GM23338 (cell line): ENCODE measurements at regions not wholly inside any gene's neighbourhood (a gene's known extent, or its start where the extent isn't known, plus 50 kb on each side); places are given as distances from the start of the nearest gene placed in this dataset.

Source experiments
- ATAC-seq: fragments of 200-7000 bp; cut with Tn5 transposase; 3 replicates; pipeline ENCODE4 v1.9.1; 2020
- DNase-seq: peaks from one replicate; pipeline ENCODE4 v3.0.0-alpha.2; 2015; ENCODE audit warnings: low spot score
- H2AFZ ChIP-seq: fragments of 200-600 bp; sonication (generic); 2 replicates; pipeline ENCODE4 v1.8.0; 2016; ENCODE audit warnings: antibody characterized with exemption, mild to moderate bottlenecking, moderate library complexity
- H3F3A ChIP-seq: fragments of 200-600 bp; sonication (generic); replicated peaks from 2 replicates; pipeline ENCODE4 v1.8.0; 2017; ENCODE audit warnings: antibody characterized with exemption, mixed run types, low read depth
- H3K27ac ChIP-seq: fragments of 200-600 bp; sonication (generic); 2 replicates; pipeline ENCODE4 v1.6.1; 2016; ENCODE audit warnings: low read depth
- H3K27me3 ChIP-seq: fragments of 200-600 bp; sonication (generic); 2 replicates; pipeline ENCODE4 v1.8.0; 2016; ENCODE audit warnings: mild to moderate bottlenecking, mixed run types, moderate library complexity; ENCODE audit not compliant: insufficient read depth
- H3K36me3 ChIP-seq: fragments of 200-600 bp; sonication (generic); 2 replicates; pipeline ENCODE4 v1.8.0; 2016; ENCODE audit warnings: mild to moderate bottlenecking; ENCODE audit not compliant: insufficient read depth
- H3K4me1 ChIP-seq: fragments of 200-600 bp; sonication (generic); 2 replicates; pipeline ENCODE4 v1.8.0; 2016; ENCODE audit warnings: mild to moderate bottlenecking, moderate library complexity; ENCODE audit not compliant: insufficient read depth
- H3K4me2 ChIP-seq: fragments of 200-600 bp; sonication (generic); 2 replicates; pipeline ENCODE4 v1.7.1; 2017; ENCODE audit warnings: mixed run types
- H3K4me3 ChIP-seq: fragments of 200-600 bp; sonication (generic); 2 replicates; pipeline ENCODE4 v1.6.1; 2016; ENCODE audit warnings: mixed run types
- H3K79me2 ChIP-seq: fragments of 200-600 bp; sonication (generic); replicated peaks from 2 replicates; pipeline ENCODE4 v1.8.0; 2017; ENCODE audit warnings: mild to moderate bottlenecking; ENCODE audit not compliant: insufficient read depth
- H3K9me2 ChIP-seq: fragments of 200-600 bp; sonication (generic); 2 replicates; pipeline ENCODE4 v1.8.0; 2017; ENCODE audit not compliant: insufficient read depth
- H4K20me1 ChIP-seq: fragments of 200-600 bp; sonication (generic); replicated peaks from 2 replicates; pipeline ENCODE4 v1.8.0; 2017; ENCODE audit warnings: mild to moderate bottlenecking; ENCODE audit not compliant: insufficient read depth
- H3K27ac Mint-ChIP-seq: 2 replicates; pipeline ENCODE4 v1.8.0; 2020; ENCODE audit warnings: inconsistent platforms, mild to moderate bottlenecking, moderate library complexity, mixed read lengths
- H3K27me3 Mint-ChIP-seq: 3 replicates; pipeline ENCODE4 v1.8.0; 2022; ENCODE audit warnings: low read depth, mild to moderate bottlenecking, moderate library complexity, mixed read lengths, inconsistent platforms; ENCODE audit not compliant: insufficient read depth, poor library complexity
- H3K36me3 Mint-ChIP-seq: 3 replicates; pipeline ENCODE4 v1.8.0; 2021; ENCODE audit warnings: low read depth, mild to moderate bottlenecking, inconsistent platforms, moderate library complexity, mixed read lengths
- H3K4me1 Mint-ChIP-seq: 3 replicates; pipeline ENCODE4 v1.8.0; 2020; ENCODE audit warnings: mild to moderate bottlenecking, inconsistent platforms, mixed read lengths
- H3K4me3 Mint-ChIP-seq: 3 replicates; pipeline ENCODE4 v1.8.0; 2021; ENCODE audit warnings: moderate library complexity, mild to moderate bottlenecking, inconsistent platforms, mixed read lengths
- H3K9me3 Mint-ChIP-seq: 3 replicates; pipeline ENCODE4 v1.8.0; 2020; ENCODE audit warnings: moderate library complexity, mild to moderate bottlenecking, inconsistent platforms, mixed read lengths
- CREB1 ChIP-seq: fragments of 250-450 bp; sonication (Bioruptor Pico); IDR thresholded peaks from 2 replicates; pipeline ENCODE4 v1.5.0; 2020; ENCODE audit warnings: low read depth, mild to moderate bottlenecking, moderate library complexity
- EZH2 ChIP-seq: fragments of 200-600 bp; sonication (generic); IDR thresholded peaks from one replicate; pipeline ENCODE4 v1.8.0; 2017; ENCODE audit warnings: antibody characterized with exemption, mild to moderate bottlenecking, low read depth; ENCODE audit not compliant: unreplicated experiment
- EZH2phosphoT487 ChIP-seq: fragments of 200-600 bp; sonication (generic); IDR thresholded peaks from one replicate; pipeline ENCODE4 v1.8.1; 2018; ENCODE audit warnings: antibody characterized with exemption; ENCODE audit not compliant: unreplicated experiment
- JUNB ChIP-seq: IDR thresholded peaks from one replicate; pipeline ENCODE4 v1.6.1; 2016; ENCODE audit warnings: antibody characterized with exemption; ENCODE audit not compliant: unreplicated experiment
- NANOG ChIP-seq: IDR thresholded peaks from 2 replicates; pipeline ENCODE4 v1.6.1; 2016; ENCODE audit warnings: antibody characterized with exemption, borderline replicate concordance
- POLR2AphosphoS5 ChIP-seq: IDR thresholded peaks from 2 replicates; pipeline ENCODE4 v1.6.1; 2016; ENCODE audit warnings: antibody characterized with exemption, low read depth
- STAT1 ChIP-seq: IDR thresholded peaks from one replicate; pipeline ENCODE4 v1.6.1; 2016; ENCODE audit warnings: antibody characterized with exemption; ENCODE audit not compliant: unreplicated experiment
- ZNF114 ChIP-seq: fragments of 250-450 bp; sonication (Bioruptor Pico); IDR thresholded peaks from 2 replicates; pipeline ENCODE4 v1.5.0; 2020; ENCODE audit warnings: mild to moderate bottlenecking, moderate library complexity
- ZNF331 ChIP-seq: fragments of 250-450 bp; sonication (Bioruptor Pico); IDR thresholded peaks from 2 replicates; pipeline ENCODE4 v1.5.0; 2020; ENCODE audit warnings: low read depth, mild to moderate bottlenecking, moderate library complexity
- ZNF462 ChIP-seq: fragments of 250-450 bp; sonication (Bioruptor Pico); IDR thresholded peaks from 2 replicates; pipeline ENCODE4 v1.5.0; 2020; ENCODE audit warnings: mild to moderate bottlenecking, moderate library complexity

- TF ChIP-seq CREB1 (no peak), EZH2 (no peak), EZH2phosphoT487 (no peak), NANOG (no peak), ZNF114 (CRISPR knock-in tag) (no peak), ZNF462 (no peak), STAT1 (no peak), JUNB (no peak), POLR2AphosphoS5 (no peak), ZNF331 (CRISPR knock-in tag) (no peak)
Observed at GRCh38 chr9:79061752-79062616, 509.8 kb upstream of the TLE4 start (continued).

GRCh38 chr9:79073201-79073600 lies 498.6 kb upstream of the TLE4 start:
- no peak for DNase-seq
- Histone ChIP-seq H3K4me1 (no peaks in the 10 kb centered on the region), H4K20me1 (no peaks in the 10 kb centered on the region), H3K36me3 (no peaks in the 10 kb centered on the region), H2AFZ (no peak overlapping the region), H3K27ac (no peak overlapping the region), H3K4me3 (no peak overlapping the region), H3K79me2 (no peaks in the 10 kb centered on the region), H3K9me2 (no peaks in the 10 kb centered on the region), H3K27me3 (no peaks in the 10 kb centered on the region), H3K4me2 (no peak overlapping the region), H3F3A (no peaks in the 10 kb centered on the region)
- no peak for TF ChIP-seq ZNF331 (CRISPR knock-in tag)
- TF ChIP-seq STAT1, result no peak
- no peak for TF ChIP-seq ZNF114 (CRISPR knock-in tag)
- TF ChIP-seq EZH2phosphoT487, result no peak
- TF ChIP-seq CREB1, result no peak
- H3K9me3 Mint-ChIP-seq, result no peaks in the 10 kb centered on the region
- peaks cover under 1% of the 10 kb centered on the region; the same call in 2 of the 3 replicates for H3K36me3 Mint-ChIP-seq
- peaks cover 3% of the 10 kb centered on the region for H3K27me3 Mint-ChIP-seq
- no peak overlapping the region for H3K4me3 Mint-ChIP-seq
- no peak overlapping the region for H3K27ac Mint-ChIP-seq
- H3K4me1 Mint-ChIP-seq, result peaks cover 1% of the 10 kb centered on the region; the same call in 1 of the 3 replicates
- no peak for ATAC-seq
